ENCODE measurements at regions not wholly inside any gene's neighbourhood (a gene's known extent, or its start where the extent isn't known, plus 50 kb on each side); places are given as distances from the start of the nearest gene placed in this dataset.

DNA sequence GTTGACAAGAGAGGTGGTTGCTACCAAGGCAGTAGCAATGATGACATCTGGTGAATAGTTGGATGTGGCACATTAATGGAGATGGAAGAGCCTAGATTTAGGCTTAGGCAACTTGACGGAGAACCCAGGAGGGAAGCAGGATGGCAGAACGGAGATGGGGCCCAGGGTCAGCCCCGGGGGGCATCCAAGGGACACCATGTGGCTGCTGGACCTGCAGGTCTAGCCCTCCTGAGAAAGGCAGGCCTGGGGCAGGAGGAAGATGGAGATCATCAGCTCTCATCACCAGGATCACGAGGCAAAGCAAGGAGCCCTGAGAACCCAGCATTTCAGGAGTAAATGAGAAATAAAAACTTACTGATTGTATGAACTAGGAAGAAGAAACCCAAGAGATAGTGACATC is 216.2 kb downstream of the AUH start:
- WGBS (ENCODE audit: insufficient coverage) = 98% methylated on average over 4 of the region's 4 CpGs
- intact Hi-C loops (cut with micrococcal nuclease) = no loop called here

DNA sequence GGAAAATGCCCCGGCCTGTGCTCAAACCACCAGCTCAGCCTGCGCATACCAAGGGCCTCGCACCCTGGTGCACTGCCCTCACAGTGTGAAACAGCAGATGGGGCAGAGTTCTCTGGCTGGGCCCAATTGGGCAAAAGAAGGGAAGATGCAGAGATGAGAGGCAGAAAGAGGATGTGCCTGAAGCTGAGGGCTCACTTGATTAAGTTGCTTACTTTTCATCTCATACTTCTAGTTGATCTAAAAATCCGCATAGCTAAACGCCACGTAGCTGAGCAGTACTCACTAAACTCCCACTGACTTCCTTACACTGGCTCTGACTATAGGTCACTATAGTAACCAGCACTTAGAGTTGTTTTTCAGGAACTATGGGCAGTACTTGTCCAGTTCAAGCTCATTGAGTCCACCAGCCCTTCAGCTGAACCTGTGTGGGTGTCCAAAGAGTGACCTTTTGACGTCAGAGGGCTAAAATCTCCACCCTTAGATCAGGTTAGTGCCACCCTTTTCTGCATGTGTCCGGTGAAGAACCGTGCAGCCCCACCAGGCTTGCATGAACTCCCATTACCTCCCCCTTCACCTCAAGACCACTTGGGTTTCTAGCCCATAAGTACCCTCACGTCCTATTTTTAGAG is 215.2 kb downstream of the AUH start:
- no peak overlapping the region for H3K4me3 ChIP-seq (ENCODE audit: control extremely low read depth in 1 of 5, extremely low read depth in 1 of 5, insufficient read depth in 1 of 5, low read depth in 2 of 5, low read length in 4 of 5)
- no peaks in the 10 kb centered on the region for H3K36me3 ChIP-seq (replicated peaks in 1 of 2; ENCODE audit: control extremely low read depth in 1 of 2, control insufficient read depth in 1 of 2, extremely low read depth in 1 of 2, insufficient read depth in 2 of 2, low read length in 1 of 2)
- H3K9ac ChIP-seq (ENCODE audit: low read length) = no peak overlapping the region
- H2AFZ ChIP-seq (ENCODE audit: insufficient read depth, low read depth, low read length, poor library complexity, severe bottlenecking) = no peak overlapping the region
- Mint-ChIP-seq H3K9me3 (ENCODE audit: insufficient read depth) (peaks cover 1% of the 10 kb centered on the region), H3K27ac (no peak overlapping the region), H3K27me3 (no peaks in the 10 kb centered on the region), H3K4me3 (no peak overlapping the region), H3K4me1 (peaks cover 34% of the 10 kb centered on the region)
- peaks cover 15 to 40% of the 10 kb centered on the region in 2 donors for H3K4me1 ChIP-seq (ENCODE audit: control insufficient read depth in 2 of 2, insufficient read depth in 2 of 2, low read length in 2 of 2)
- H3K79me2 ChIP-seq (ENCODE audit: control insufficient read depth, insufficient read depth, low read length) = no peaks in the 10 kb centered on the region
- DNase-seq (no peak), ATAC-seq (ENCODE audit: low read depth) (no peak)
- 92% methylated on average over 10 of the region's 10 CpGs for WGBS (ENCODE audit: insufficient coverage)
- ChIA-PET CTCF (no interaction called here), POLR2A (no interaction called here)
- peaks cover 0 to 5% (median 0%) of the 10 kb centered on the region in 3 donors for H3K9me3 ChIP-seq (ENCODE audit: control extremely low read depth in 1 of 3, control insufficient read depth in 2 of 3, insufficient read depth in 1 of 3, low read length in 2 of 3)
- intact Hi-C loops (cut with micrococcal nuclease) = no loop called here
- no peaks in the 10 kb centered on the region for H4K20me1 ChIP-seq (ENCODE audit: control insufficient read depth, insufficient read depth, low read length, poor library complexity, severe bottlenecking)
- TF ChIP-seq EZH2 (IDR thresholded peaks at IDR 0.05; ENCODE audit: borderline replicate concordance, insufficient read depth, low read depth, low read length, poor library complexity, severe bottlenecking) = no peak
- TF ChIP-seq, protein P1, sequence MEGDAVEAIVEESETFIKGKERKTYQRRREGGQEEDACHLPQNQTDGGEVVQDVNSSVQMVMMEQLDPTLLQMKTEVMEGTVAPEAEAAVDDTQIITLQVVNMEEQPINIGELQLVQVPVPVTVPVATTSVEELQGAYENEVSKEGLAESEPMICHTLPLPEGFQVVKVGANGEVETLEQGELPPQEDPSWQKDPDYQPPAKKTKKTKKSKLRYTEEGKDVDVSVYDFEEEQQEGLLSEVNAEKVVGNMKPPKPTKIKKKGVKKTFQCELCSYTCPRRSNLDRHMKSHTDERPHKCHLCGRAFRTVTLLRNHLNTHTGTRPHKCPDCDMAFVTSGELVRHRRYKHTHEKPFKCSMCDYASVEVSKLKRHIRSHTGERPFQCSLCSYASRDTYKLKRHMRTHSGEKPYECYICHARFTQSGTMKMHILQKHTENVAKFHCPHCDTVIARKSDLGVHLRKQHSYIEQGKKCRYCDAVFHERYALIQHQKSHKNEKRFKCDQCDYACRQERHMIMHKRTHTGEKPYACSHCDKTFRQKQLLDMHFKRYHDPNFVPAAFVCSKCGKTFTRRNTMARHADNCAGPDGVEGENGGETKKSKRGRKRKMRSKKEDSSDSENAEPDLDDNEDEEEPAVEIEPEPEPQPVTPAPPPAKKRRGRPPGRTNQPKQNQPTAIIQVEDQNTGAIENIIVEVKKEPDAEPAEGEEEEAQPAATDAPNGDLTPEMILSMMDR (IDR thresholded peaks at IDR 0.05) = no peak
- H3K4me2 ChIP-seq (replicated peaks; ENCODE audit: low read depth, low read length, poor library complexity, severe bottlenecking) = no peak overlapping the region
- H3K27me3 ChIP-seq (replicated peaks in 1 of 4; ENCODE audit: control extremely low read depth in 1 of 4, control insufficient read depth in 3 of 4, insufficient read depth in 4 of 4, low read length in 3 of 4) = no peaks in the 10 kb centered on the region
- H3K27ac ChIP-seq (ENCODE audit: low read length in 2 of 2) = no peak overlapping the region

More for the DNA sequence above, 216.2 kb downstream of the AUH start:
- H3K9me3 ChIP-seq (ENCODE audit: control extremely low read depth in 1 of 3, control insufficient read depth in 2 of 3, insufficient read depth in 1 of 3, low read length in 2 of 3) = peaks cover 0 to 7% (median 0%) of the 10 kb centered on the region in 3 donors
- peaks cover 24% of the 10 kb centered on the region for H3K4me1 Mint-ChIP-seq
- no peak overlapping the region for H3K4me3 ChIP-seq (ENCODE audit: control extremely low read depth in 1 of 5, extremely low read depth in 1 of 5, insufficient read depth in 1 of 5, low read depth in 2 of 5, low read length in 4 of 5)
- H3K79me2 ChIP-seq (ENCODE audit: control insufficient read depth, insufficient read depth, low read length) = no peaks in the 10 kb centered on the region
- TF ChIP-seq, protein P1 (IDR thresholded peaks at IDR 0.05) = no peak
- TF ChIP-seq EZH2 (IDR thresholded peaks at IDR 0.05; ENCODE audit: borderline replicate concordance, insufficient read depth, low read depth, low read length, poor library complexity, severe bottlenecking) = no peak
- CTCF ChIA-PET = no interaction called here
- H3K36me3 ChIP-seq (replicated peaks in 1 of 2; ENCODE audit: control extremely low read depth in 1 of 2, control insufficient read depth in 1 of 2, extremely low read depth in 1 of 2, insufficient read depth in 2 of 2, low read length in 1 of 2) = no peaks in the 10 kb centered on the region
- no peak for DNase-seq
- H2AFZ ChIP-seq (ENCODE audit: insufficient read depth, low read depth, low read length, poor library complexity, severe bottlenecking) = no peak overlapping the region
- H3K9ac ChIP-seq (ENCODE audit: low read length) = no peak overlapping the region
- H3K9me3 Mint-ChIP-seq (ENCODE audit: insufficient read depth) = peaks cover 1% of the 10 kb centered on the region
- H3K4me1 ChIP-seq (ENCODE audit: control insufficient read depth in 2 of 2, insufficient read depth in 2 of 2, low read length in 2 of 2) = peaks cover 5 to 30% of the 10 kb centered on the region in 2 donors
- no peaks in the 10 kb centered on the region for H3K27me3 ChIP-seq (replicated peaks in 1 of 4; ENCODE audit: control extremely low read depth in 1 of 4, control insufficient read depth in 3 of 4, insufficient read depth in 4 of 4, low read length in 3 of 4)
- no peaks in the 10 kb centered on the region for H4K20me1 ChIP-seq (ENCODE audit: control insufficient read depth, insufficient read depth, low read length, poor library complexity, severe bottlenecking)
- ATAC-seq (ENCODE audit: low read depth) = no peak
- no peaks in the 10 kb centered on the region for H3K27me3 Mint-ChIP-seq
- POLR2A ChIA-PET = no interaction called here
- H3K27ac Mint-ChIP-seq = no peak overlapping the region
- H3K4me3 Mint-ChIP-seq = no peak overlapping the region
- H3K4me2 ChIP-seq (replicated peaks; ENCODE audit: low read depth, low read length, poor library complexity, severe bottlenecking) = no peak overlapping the region
- no peak overlapping the region for H3K27ac ChIP-seq (ENCODE audit: low read length in 2 of 2)
